Dedifferentiated amniotic fluid mesenchymal stem cell (primary cell): ENCODE measurements at regions not wholly inside any gene's neighbourhood (a gene's known extent, or its start where the extent isn't known, plus 50 kb on each side); places are given as distances from the start of the nearest gene placed in this dataset.
A peak's percentile ranks its signal among the peaks of the same experiment; 100 is the strongest.
"Not testable (repeated sequence)": the region's sequence is repeated elsewhere in the genome, so short reads cannot be mapped to it uniquely, and the experiment has no call there.

Source experiments
- DNase-seq: peaks from one replicate; pipeline ENCODE4 v3.0.0-alpha.2; 2016; ENCODE audit errors: extremely low spot score

DNA sequence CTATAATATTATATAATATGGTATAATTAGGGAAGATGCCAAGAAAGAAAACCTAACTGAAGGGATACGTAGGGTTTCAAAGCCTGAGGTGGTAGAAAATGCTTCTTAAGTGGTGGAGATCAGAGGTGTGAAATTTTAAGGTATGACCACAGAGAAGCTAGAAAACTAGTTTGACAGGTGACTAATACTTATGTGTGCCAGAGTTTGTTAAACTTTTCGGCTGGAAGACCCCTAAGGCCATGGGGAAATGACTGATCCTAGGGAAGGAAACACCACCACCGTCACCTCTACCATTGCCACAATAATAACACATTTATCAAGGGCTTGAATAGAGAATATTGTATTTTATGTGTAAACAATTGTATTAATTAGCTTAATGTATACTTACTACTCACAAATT lies 261.4 kb upstream of the GBE1 start:
- DNase-seq = no peak

- no peak for DNase-seq
These were observed 258.8 kb upstream of the GBE1 start for GRCh38 chr3:82020282-82020681.

DNA sequence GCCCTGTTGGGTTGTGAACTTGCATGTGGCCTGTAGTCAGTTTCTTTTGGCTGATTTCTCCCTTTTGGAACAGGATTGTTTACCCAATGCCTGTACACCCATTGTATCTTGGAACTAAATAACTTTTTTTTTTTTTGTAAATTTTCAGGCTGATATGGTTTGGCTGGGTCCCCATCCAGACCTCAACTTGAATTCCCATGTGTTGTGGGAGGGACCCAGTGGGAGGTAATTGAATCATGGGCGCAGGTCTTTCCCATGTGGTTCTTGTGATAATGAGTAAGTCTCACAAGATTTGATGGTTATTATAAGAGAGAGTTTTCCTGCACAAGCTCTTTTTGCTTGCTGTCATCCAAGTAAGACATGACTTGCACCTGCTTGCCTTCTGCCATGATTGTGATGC lies 253.8 kb upstream of the GBE1 start:
- DNase-seq = no peak

DNA sequence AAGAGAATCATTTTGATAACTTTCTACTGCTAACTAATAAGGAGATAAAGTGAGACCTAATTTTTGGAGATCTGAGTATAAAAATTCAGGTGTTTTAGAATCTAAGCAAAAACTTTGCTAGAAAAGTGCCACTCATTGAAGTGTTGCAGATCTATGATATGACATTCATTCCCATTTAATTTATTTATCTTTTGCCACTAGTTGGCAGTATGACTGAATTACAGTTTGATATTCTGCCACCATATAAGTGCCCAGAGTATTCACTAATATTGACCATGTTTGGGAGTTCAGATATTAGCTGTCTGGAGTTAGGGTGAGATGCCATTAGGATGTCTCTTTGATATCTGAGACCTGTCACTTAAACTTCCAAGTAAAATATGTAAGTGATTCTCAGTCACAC lies 251.3 kb upstream of the GBE1 start:
- no peak for DNase-seq

- DNase-seq = no peak
These were observed 249.9 kb upstream of the GBE1 start for GRCh38 chr3:82011336-82011735.

DNA sequence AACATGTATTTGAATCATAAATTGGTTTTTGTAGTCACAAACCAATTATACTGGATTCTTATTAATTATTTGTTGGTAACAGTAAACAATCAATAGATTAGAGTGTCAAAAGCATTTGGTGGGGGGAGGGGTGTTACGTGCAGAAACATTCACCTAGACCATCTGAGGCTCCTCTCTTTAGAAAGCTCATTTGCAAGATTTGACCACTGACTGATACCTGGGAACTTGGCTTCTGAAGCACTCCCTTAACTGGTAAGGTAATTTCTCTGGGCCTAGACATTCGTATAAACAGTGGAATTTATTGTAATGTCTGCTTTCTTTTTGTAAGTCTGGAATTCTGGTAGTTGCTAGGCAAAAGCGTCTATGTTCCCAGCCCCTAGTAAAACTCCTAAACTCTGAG lies 243.8 kb upstream of the GBE1 start:
- no peak for DNase-seq

GRCh38 chr3:82004266-82004665 lies 242.8 kb upstream of the GBE1 start:
- no peak for DNase-seq

DNA sequence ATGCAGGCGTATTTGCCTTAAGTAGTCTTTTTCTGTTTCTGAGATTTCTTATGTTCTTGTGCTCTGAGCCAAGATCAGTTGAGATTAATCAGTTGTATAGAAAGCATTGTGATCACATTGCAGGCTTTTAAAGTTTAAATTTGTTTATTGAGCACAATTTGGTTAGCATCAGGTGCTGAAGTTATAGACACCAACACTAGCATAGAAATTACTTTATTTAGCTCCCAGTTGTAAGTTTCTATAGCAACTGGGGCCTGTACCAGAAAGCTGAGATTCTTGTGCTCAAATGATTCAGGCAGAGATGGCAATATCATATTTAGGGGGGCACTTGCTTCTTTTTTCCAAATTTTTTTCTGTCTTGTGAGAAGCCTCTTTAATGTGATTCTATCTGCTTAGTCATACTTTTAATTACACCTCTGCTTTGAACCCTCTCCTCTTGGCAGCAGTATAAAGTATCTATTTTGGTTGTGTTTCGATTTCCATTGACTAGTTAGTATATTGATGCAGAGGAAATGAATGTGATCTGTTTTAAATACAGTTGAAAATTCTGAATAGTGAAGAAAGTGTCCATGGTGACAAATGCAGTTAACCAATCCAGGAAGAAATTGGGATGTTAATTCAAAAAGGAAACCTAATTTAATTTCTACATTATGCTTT lies 241.7 kb upstream of the GBE1 start:
- no peak for DNase-seq

GRCh38 chr3:82002491-82002890 lies 241.0 kb upstream of the GBE1 start:
- DNase-seq = no peak

- DNase-seq = no peak
These were observed 240.0 kb upstream of the GBE1 start for GRCh38 chr3:82001276-82001923.

GRCh38 chr3:82000773-82001172 lies 239.3 kb upstream of the GBE1 start:
- no peak for DNase-seq

GRCh38 chr3:82000350-82000749 lies 238.9 kb upstream of the GBE1 start:
- no peak for DNase-seq

GRCh38 chr3:81998907-81999306 lies 237.5 kb upstream of the GBE1 start:
- no peak for DNase-seq

DNA sequence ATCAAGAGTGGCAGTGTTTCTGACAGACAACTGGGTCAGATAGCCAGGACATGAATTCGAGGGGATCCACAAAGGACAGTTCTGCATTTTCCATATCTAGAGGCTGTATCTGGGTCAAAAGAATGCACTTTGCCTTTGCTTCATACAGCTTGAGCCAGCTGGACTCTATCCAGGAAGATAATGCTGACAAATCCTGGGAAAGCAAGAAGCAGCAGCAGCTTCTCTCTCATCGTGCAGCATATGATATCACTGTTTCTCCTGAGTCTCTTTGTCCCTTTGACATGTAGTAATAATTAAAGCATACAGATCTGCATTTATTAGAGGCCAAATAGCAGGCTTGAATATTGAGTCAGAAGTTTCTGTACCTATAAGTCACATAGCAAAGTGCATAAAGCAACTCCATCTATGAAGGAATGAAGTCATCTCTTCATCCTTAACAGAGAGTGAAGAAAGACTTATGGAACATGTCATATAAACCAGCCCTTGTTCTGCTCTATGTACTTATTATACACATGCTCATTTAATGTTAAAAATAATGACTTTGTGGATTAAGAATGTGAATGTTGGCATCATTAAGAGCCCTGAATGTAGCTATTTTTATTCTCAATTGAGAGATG lies 236.8 kb upstream of the GBE1 start:
- peak; percentile 24 for DNase-seq

DNA sequence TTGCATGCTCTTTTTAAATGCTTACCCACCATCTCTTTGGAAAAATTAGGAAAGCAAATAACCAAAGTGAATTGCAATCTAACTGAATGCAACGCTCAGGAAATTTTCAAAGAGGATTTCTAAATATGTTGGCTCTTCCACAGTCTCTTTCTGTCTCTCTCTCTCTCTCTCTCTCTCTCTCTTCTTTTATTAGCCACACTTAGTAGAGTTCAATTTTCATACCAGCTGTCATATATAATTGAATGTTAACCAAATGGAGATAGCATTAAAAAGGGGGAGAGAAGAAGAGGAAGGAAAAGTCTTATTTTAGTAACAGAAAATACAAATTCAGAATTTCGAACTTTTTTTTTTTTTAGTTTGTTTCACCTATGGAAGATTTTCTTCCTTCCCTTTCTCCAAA lies 235.9 kb upstream of the GBE1 start:
- DNase-seq = no peak

DNA sequence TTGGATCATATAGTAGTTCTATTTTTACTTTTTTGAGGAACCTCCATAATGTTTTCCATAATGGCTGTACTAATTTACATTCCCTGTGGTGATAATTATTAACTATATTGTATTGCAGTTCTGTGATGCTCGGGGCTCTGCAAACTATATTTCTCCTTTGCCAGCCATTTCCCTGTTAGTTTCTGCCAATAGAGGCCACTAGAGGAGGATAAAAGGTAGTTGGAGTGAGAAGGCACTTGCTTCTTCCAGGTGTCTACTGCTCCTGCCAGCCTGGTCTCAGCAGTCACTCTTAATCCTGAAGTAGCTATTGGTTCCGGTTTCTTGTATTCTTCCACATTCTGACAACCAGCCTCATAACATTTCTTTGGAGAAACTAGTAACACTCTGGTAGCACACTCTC lies 233.9 kb upstream of the GBE1 start:
- DNase-seq = no peak

DNA sequence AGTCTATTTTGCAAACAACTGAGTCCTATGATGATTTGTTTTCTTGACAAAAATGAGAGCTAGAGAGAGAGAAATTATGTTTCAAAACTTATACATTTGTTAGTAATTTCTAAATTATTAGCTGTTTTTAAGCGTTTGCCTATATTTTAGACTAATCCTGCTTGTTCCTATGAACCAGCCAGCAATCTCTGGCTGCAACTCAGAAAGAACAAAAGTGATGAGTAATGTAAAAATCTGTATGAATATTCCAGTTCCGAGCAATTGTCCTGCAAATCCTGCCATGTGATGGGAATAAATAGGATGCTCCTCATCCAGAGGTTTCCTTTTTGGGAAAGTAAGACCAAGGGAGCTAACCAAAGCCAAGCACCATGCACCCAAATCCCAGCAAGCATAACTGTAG lies 228.3 kb upstream of the GBE1 start:
- DNase-seq = no peak

GRCh38 chr3:81989274-81989673 lies 227.8 kb upstream of the GBE1 start:
- no peak for DNase-seq

DNA sequence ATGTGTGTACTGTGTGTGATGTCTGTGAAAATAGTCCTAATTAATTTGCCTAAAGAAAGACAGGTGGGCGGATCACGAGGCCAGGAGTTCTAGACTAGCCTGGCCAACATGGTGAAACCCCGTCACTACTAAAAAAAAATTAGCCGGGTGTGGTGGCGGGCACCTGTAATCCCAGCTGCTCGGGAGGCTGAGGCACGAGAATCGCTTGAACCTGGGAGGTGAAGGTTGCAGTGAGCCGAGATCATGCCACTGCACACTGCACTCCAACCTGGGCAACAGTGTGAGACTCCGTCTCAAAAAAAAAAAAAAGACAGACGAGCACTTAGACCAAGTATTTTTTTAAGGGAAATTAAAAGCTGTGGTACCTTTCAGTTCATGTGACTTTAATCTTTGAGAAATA lies 226.0 kb upstream of the GBE1 start:
- DNase-seq = not testable (repeated sequence)

DNA sequence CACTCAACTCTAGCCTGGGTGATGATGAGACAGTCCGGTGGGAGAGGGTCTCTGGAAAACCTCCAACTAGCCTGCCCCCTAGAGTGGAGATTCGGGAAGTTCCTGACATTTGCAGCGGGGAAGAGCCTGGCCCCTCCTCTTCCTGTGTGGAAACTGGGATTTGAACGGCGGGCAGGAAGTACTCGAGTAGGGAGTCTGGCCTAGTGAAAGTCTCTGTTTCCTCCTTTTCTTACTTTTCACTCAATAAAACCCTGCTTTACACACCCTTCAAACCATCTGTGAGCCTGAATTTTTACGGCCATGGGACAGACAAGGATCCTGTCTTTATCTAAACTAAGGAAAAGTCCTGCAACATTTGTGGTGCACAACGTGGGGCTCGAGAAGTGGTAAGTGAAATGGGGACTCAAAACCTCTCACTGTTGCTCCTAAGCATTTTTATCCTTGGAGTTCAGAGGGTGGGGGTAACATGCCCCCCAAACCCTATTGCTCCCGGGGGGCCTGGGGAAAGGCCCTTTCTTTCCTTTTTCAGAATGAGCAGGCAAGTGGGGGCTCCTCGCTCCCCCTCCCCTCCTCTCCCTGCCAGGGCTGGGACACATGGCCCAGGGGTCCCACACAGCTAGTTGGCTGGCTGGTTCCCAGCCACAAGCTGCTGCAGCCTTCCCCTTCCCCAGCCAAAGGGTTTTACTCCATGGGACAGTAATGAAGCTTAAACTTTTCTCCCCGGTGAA lies 224.7 kb upstream of the GBE1 start:
- no peak for DNase-seq

GRCh38 chr3:81983382-81983781 lies 221.9 kb upstream of the GBE1 start:
- no peak for DNase-seq

DNA sequence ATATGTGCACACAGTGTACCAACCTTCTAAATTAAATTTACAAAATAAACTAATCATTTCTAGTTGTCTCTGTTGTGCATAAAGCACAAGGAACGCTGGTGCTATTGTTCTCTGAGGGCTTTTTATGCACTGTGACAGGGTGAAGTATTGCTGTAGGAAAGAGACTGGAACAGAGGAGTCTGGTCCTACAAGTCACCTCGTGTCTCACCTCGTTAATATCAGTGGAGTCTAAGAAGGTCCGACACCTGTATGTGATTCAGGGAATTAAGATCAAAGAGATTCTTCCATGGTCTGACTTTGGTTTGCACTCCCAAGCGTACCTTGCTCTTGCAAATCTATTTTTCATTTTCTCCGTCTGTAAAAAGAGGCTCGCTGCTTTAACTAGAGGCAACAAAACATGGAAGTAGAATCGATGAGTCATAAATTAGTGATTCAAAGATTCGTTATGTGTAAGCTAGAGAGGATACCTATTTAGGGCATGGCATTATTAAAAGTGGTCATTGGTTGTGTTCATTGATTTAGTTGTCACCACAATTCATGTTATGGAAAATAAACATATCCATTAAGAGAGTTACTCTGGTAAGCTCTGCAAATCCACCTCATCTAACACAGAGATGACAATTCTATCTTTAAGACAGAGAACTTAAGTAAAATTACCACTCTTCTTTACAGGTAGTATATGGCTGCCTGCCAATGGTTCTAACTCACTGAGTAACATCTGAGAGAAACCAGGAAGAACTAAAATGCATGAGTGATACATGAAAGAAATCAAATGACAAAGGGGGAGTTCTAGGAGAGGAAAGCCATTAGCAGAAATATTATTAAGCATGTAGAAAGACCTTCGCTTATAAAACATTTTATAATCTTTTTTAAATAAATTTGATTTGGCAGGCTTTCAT lies 219.4 kb upstream of the GBE1 start:
- DNase-seq = no peak
